NCI-H510A treated with DMSO at 0.1 percent for 48 hours (cell line): ENCODE measurements at regions not wholly inside any gene's neighbourhood (a gene's known extent, or its start where the extent isn't known, plus 50 kb on each side); places are given as distances from the start of the nearest gene placed in this dataset.

Experiments used
- DNase-seq: peaks from one replicate; lab custom pipeline; 2025; lab: John Stamatoyannopoulos, UW

DNA sequence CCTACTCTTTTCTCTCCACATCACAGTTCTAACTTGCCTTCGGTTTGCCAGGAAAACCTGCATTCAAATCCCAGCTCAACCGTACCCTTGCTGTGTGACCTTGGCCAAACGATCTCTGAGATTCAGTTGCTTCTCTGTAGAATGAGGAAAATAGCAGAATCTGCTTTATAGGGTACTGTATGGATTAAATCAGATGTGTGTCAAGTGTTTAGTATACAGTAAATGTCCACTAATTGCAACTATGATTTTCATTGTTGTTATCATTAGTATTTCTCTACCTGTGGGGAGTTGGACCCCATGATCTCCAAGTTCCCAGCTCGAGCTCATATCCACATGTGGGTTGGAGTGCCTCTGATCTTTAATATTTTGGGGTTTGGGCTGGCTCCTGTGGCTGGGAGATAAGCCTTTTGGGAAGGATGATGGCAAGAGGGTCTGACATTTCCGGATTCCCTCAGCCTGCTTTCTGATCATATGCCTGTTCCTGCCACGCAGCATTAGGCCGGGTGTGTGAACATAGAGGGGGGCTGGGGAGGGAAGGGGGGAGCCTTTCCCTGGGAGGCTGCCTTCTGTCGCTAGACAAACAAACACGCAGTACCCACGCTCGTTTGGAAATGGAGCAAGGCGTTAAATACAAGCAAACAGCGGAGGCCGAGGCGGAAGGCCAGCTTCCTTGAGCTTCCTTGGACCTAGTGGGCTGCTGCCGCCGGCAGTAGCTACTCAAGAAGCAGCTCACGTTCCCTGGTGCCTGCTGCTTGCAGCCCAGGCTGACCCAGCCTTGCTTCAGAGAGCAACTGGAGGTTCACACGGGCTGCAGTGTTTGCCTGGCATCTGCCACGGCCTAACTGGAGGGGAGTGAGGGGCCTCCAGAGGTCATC, 213.5 kb upstream of the LHX5 start:
- DNase-seq, result no peak

DNA sequence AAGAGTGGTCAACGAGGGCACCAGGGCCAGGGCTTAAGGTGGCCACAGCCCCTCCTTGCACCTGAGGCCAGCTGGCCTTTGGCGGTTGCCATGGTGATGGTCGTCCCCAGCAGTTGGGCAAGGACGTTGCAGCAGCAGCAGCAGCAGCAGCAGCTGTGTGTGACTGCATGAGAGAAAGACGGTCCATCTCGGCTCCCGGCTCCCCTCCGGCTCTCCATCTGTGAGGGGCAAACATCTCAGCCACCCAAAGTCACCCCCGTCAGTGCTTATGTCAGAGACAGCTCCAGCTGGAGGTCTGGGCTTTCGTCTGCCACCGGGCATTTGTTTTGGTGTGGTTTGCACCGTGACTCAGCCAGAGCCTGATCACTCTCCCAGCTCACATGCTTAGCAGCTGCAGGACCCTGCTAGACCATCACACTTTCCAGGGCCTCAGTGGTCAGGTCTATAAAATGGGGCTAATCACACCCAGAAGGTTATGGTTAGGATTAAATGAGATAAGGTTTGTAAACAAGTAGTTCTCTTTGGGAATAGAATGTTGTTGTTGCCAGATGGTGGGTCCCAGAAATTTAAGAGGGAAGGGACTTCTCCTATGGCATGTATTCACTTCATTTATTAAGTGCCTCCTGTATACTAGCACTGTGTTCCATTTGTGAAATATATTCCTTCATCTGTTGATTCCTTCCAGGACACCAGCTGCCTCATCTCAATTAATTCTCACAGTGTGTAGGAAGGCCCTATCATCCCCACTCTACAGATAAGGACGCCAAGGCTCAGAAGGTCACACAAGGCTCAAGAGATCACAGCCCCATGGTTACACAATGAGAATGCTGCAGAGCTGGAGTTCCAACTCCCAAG, 212.6 kb upstream of the LHX5 start:
- DNase-seq, result no peak

DNA sequence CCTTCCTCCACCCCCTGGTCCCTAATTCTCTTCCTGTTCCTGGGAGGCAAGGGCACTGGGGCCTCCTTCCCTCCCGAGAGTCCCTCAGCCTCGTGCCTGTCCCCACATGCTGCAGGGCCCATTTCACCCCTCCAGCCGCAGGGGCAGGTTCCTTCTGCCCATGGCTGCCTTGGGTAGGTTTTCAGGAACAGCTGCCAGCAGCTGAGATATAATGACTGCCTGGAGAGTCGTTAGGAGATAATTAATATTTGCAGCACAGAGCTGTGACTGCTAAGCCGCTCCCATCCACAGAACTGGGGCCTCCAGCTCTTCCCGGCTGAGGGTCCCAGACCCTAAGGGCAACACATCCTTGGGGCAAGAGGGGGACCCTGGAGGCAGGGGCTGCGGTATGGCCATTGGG, 211.9 kb upstream of the LHX5 start:
- DNase-seq, result no peak

DNA sequence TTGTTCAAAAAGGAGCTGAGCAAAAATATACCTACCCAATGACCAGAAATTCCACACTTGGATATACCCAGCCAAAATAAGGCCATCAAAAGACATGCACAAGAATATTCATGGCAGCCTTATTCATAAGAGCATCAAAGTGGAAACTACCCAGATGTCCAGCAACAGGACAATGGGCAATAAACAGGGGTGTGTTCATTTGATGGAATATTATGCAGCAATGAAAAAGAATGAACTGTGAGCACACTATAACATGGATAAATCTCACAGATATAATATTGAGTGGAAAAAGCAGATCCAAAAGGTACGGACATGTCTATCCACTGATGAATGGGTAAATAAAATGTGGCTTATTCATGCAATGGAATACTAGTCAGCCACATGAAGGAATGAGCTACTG, 209.2 kb upstream of the LHX5 start:
- DNase-seq, result no peak

DNA sequence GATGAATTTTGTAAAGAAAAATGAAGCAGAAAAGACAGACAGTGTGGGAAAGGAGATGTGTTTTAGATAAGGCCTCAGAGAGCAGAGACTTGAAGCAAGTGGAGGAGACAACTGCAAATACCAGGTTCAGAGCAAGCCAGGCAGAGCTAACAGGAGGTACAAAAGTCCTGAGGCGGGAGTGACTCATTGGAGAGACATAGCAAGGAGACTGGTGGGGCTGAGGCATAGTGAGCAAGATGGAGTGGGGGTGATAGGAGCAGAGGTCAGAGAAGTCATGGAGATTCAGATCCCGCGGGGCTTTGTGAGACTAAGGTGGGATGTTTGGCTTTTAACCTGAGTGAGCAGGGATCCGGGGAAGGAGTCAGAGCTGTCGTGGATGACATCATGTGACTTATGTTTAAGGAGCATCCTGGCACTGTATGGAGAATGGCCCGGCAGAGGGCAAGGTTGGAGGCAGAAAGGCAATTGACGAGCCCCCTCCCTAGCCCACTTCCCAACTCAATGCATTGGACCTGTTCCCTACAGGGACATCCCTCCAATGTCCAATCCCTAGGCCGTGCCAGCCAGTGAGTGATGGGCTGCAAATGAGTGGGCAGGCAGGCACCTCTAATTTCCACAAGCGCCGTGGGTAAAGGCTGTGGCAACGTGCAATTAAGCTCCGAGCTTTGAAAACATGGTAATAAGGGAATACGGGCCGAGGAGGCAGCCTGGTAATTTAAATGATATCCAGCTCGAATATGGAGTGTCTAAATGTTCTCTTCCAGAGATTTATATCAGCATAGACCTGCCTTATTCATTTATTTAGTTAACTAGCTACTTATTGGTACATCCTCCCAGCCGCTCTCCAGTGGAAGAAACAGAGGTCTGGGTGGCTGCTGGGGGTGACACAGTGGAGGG, 206.8 kb upstream of the LHX5 start:
- no peak for DNase-seq

DNA sequence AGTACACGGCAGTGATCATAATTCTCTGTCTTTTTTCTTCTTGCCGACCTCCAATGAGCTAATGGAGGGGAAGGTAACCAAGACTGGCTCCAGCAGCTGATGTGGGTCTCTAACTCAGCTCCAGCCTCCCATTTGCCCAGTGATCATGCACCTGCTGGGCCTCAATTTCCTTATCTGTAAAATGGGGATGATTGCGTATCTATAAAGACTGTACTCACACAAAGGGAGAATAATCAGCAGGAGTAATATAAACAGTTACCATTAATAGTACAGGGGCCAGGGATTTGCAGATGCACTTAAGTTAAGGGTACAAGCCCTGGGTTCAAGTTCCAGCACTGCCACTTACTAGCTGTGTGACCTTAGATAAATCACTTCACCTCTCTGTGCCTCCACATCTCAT, 204.9 kb upstream of the LHX5 start:
- DNase-seq, result no peak

DNA sequence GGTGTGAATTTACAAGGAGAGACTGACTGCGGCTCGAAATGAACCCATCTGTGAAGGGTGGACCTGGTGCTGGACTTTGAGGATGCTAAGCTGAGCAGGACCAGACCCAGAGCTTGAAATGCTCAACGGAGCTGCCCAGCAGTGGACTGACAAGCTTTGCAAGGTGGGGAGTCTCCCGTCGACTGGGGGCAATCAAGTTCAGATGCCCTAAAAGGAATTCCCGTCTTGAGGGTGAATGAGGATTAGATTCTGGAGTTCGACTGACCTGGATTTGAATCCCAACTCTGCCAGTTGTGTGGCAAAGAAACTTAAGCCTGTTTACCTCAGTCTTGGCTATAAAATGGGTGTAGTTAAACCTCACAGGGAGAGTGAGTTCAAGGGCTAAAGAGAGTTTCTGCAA, 204.4 kb upstream of the LHX5 start:
- DNase-seq, result no peak

DNA sequence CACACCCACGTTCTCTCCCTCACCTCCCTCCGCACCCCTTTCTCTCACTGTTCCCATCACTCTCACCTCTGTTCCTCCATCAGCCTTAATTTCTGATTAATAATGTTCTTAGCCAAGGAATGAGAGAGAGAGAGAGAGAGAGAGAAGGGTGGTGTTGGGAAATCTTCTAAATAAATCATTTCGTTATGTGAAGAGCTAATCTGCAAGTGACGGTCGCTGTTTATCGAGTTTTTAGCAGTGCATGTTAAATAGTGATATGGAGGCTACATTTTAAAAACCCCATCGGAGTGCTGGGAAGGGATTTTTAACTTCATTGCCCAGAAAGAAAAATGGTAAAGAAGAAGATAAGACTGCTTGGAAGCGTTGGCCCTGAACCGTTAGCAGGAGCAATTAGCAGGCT, 203.3 kb upstream of the LHX5 start:
- DNase-seq, result no peak

DNA sequence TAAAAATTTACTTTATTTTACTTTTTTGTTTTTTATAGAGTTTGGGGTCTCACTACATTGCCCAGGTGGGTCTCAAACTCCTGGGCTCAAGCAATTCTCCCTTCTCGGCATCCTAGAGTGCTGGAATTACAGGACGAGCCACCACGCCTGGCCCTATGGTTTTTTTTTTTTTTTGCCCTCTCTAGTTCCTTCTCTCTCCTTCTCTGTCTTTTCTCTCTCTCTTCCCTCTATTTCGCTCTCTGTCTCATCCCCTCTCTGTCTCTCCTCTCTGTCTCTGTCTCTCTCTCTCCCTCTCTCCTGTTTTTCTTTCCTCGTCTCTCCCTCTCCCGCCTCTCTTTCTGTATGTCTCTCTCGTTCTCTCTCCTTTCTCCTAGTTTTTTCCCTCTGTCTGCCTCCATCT, 202.6 kb upstream of the LHX5 start:
- DNase-seq, result no peak

DNA sequence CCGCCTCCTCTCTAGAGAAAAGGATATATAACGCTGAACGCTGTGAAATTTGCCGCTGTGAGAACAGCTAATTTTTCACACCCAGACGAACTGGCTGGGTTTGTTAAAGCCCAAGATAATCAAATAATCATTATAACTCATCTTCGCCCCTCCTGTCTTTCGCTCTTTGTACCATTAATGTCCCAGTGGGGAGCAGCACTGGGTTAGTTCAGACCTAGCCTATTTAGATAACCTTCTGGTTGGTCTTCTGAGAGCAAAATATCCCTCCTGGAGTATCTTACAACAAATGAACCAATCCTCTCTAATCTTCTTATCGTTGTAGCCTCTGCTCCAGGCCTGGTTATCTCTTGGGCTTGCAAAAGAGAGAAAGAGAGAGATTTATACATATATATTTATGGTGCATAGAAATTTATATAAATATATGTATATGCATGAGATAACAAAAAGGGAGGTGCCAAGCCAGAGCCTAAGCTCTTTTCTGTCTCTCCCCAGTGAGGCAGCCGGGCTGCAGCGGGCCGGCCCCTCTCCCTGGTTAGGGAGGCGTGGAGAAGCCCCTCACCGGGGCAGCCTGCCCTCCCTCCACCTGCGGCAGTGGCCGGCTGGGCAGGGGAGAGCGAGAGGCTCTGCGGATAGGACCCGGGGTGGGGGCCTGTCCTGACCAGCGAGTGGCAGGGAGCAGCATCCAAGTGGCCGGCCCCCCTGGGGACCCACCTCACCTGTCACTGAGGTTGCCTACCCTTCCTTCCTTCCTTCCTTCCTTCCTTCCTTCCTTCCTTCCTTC, 202.0 kb upstream of the LHX5 start:
- no peak for DNase-seq

DNA sequence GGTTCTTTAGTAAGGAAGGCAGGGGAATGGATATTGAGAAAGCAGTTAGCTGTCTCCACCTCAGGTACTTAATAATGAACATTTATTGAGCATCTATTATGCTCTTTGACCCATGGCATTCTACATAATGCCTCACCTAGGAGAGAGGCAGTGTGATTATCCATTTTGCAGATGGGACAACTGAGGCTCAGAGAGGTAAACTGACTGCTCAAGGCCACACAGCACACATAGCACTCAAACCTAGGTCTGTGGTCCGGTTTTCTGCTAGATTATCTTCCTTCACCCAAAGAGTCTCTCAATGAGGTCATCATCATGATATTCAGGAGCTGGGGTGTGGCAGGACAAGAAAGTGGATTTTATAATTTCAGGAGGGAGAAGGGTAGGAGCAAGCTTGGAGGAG, 199.1 kb upstream of the LHX5 start:
- no peak for DNase-seq

DNA sequence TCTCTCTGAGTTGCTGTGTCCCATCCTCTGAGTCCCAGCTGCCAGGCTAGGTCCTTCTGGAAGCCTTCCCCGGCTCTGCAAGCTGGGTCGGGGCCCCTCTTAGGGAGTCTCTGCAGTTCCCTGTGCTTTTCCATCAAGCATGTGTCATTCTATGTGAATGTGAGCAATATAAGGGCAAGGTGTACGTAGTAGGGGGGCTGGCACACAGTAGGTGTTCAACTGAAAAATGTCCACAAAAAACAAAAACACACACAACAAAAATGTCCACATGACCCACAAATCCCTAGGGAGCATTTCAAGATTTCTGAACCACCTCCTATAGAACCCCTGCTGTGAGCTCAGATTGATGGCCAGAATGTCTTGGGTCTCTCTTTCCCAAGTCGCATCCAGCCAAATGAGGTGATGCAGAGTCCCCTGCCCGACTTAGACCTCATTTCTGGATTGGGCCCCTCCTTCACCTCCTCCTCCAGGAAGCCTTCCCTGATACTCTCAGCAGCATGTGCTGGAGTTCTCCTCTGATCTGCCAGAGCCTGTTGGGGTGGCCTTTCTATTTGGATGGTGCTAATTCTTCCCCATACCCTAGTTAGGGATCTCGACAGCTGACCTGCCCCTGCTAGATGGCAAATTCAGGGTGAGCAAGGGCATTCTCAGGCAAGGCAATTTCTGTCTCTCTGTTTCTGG, 196.1 kb upstream of the LHX5 start:
- DNase-seq, result no peak

DNA sequence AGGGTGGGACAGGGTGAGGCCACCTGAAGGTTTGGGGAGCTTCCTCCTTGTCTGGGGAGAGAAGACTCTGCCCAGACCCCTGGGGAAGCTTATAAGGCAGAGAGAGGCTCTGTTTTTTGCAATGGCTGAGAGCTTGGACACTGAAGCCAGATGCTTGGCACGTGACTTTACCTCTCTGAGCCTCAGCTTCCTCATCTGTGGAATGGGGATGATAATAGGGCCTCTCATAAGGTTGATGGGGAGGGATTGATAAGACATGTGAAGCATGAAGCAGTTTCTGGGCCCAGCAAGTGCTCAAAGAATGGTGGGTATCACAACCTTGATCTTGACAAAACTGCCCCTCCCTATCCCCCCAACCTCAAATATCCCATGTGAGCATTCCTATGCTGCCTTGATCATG, 195.4 kb upstream of the LHX5 start:
- no peak for DNase-seq

DNA sequence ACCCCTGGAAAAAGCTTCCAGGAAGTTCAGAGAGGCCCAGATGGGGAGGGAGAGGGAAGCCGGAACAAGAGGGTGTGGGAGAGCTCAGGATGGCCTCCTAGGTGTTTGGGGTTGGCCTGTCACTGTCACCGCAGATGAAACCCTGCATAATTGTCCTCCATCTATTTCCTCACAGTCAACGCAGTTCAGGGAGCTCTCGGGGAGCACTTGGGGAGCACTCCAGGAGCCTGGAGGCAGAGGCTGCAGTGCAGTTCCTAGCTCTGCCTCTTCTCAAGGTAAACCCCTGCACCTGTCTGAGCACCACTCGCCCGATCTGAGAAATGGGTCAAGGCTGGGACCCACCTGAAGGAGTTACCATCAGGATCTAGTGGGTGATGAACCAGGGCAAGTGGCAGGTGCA, 194.6 kb upstream of the LHX5 start:
- no peak for DNase-seq

DNA sequence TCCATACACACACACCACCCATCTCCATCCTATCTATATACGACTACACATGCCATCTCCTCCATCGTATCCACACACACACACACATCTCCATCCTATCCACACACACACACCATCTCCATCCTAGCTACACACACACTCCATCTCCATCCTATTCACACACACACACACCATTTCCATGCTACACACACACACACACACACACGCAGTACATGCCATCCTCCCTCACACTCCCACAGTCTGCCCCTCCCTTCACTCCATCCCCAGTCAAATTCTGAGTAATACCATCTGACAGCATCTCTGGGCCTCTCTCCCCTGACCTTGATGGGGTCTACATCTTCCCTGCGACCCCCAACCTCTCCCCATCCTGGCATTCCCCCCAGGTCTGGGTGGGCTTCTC, 193.8 kb upstream of the LHX5 start:
- no peak for DNase-seq

DNA sequence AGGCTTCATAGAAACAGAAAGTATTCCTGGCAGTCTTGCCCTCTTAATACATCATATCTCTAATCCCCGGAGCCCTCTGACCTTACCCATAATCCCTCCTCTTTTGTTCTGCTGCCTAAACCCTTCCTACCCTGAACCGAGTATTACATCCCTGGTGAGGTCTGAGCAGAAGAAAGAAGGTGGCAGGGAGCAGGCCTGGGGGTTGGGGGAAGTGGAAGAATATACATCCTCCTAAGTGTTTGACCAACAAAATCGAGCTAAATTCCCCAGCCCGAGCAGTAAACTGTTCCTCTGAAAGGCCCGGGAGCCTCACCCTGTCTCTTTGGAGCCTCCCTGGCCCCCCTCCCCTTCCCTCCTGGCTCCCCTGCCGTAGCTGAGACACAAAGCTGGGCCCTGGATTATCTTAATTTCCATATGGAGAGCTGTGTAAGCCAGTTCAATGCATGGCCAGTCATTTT, 192.6 kb upstream of the LHX5 start:
- no peak for DNase-seq

DNA sequence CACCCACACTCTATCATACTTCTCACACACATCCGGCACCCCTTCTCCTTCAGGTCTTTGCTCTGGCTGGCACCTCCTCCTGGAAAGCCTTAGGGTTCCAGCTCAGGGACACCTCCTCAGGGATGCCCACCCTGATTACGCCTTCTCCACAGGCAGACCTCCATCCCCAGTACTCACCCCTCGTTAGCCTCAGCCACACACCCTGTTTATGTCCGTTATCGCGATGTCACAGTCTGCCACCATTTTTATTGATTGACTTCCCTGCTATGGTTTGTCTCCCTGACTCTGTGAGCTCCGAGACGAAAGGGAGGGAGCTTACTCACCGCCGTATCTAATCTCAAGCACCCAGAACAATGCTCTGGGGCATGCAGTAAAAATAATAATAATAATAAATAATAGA, 191.7 kb upstream of the LHX5 start:
- DNase-seq, result no peak

DNA sequence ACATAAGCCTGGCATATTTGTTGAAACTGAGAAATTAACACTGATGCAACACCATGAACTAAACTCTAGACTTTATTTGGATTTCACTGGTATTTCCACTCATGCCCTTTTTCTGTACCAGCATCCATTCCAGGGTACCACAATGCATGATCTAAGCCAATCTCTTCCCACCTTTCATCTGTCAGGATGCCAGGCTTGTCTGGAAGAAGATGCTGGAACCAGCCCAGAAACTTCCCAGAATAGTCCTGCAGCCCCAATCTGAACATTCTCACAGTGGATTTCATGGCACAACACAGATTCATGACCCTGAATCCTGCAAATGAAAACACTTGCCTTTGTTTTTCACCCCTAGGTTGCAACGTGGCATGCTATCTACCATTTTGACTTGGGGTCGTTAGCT, 189.3 kb upstream of the LHX5 start:
- no peak for DNase-seq

DNA sequence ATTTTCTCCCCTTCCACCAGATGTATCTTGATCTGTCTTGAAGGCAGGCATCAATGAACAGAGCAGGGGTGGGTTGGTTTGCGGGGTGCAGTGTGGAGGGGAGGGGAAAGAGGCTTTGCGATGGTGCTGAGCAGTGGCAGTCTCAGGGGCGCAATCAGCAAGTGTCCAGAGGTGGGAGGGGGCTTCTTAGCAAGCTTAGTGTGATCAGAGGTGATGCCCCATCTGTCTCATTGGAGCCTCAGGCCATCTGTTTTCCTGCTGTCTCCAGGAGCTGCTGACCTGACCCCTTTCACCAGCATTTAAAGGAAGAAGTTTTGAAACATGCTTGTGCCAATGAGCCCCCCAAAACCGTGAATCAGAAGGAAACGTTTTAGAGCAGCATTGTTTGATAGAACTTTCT, 187.7 kb upstream of the LHX5 start:
- DNase-seq, result no peak

DNA sequence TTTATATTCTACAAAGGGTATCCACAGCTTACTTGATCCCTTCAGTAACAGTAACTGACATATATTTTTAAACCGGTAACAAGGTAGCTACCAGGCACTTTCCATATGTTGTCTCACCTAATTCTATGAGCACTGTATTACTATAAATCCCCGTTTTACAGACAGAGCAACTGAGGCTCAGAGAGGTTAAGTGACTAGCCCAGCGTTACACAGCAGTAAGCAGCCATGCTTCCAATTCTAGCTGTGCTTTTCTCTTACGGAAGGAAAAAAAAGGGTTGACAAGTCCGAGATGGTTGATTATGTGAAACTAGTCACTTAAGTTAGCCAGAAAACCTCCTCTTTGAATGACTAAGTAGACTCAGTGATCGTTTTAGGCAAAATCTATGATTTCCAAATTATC, 187.3 kb upstream of the LHX5 start:
- no peak for DNase-seq
